ENCODE measurements at regions not wholly inside any gene's neighbourhood (a gene's known extent, or its start where the extent isn't known, plus 50 kb on each side); places are given as distances from the start of the nearest gene placed in this dataset.
"Not testable (repeated sequence)": the region's sequence is repeated elsewhere in the genome, so short reads cannot be mapped to it uniquely, and the experiment has no call there.

- DNase-seq (ENCODE audit: low read depth, low spot score) = no peak
- TF ChIP-seq, protein P1, sequence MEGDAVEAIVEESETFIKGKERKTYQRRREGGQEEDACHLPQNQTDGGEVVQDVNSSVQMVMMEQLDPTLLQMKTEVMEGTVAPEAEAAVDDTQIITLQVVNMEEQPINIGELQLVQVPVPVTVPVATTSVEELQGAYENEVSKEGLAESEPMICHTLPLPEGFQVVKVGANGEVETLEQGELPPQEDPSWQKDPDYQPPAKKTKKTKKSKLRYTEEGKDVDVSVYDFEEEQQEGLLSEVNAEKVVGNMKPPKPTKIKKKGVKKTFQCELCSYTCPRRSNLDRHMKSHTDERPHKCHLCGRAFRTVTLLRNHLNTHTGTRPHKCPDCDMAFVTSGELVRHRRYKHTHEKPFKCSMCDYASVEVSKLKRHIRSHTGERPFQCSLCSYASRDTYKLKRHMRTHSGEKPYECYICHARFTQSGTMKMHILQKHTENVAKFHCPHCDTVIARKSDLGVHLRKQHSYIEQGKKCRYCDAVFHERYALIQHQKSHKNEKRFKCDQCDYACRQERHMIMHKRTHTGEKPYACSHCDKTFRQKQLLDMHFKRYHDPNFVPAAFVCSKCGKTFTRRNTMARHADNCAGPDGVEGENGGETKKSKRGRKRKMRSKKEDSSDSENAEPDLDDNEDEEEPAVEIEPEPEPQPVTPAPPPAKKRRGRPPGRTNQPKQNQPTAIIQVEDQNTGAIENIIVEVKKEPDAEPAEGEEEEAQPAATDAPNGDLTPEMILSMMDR (IDR thresholded peaks at IDR 0.05; ENCODE audit: low read depth, low read length) = no peak
- in situ Hi-C loops (cut with HindIII; ENCODE audit: low sequenced_read_pairs) = no loop called here
Measured at GRCh38 chr6:14232889-14233288, 115.3 kb downstream of the CD83 start.

DNA sequence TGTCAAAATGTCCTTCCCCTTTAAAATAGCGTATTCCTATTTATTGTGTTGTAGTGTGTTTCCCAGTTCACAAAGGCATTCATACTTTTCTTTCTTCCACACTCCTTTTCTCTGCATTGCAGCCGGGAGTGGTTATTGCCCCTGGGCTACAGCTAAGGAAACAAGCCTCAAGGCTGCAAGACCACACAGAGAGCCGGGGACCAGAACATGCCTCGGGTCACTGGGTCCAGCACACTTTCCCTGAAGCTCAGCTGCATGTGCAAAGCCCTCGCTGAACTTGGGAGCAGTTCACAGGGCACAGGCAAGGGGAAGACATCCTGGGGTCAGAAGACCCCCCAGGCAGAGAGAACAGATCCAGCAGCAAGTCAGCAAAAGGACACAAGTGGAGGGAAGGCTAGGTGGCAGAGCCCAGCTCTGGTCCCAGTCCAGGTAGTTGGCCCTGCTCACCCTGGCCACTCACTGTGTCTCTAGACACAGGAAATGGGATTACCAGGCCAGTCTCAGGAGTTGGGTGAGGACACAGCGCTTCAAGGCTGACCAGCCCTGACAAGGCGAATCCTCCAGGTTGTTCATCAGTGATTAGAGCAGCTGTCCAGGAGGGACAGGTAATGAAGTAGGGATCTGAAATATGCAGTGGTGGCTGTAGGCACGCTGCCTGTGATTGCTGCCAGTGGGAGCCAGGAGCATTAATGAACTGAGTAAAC is 118.2 kb downstream of the CD83 start:
- H3K4me3 ChIP-seq (ENCODE audit: low read depth, low read length) = no peak overlapping the region
- no peak for DNase-seq (ENCODE audit: low read depth, low spot score)
- in situ Hi-C loops (cut with HindIII; ENCODE audit: low sequenced_read_pairs) = no loop called here
- TF ChIP-seq, protein P1 (IDR thresholded peaks at IDR 0.05; ENCODE audit: low read depth, low read length) = no peak

More at GRCh38 chr6:14232889-14233288, 115.3 kb downstream of the CD83 start:
- no peak overlapping the region for H3K4me3 ChIP-seq (ENCODE audit: low read depth, low read length)

GRCh38 chr6:14239097-14239496 is 121.5 kb downstream of the CD83 start:
- TF ChIP-seq, protein P1 (IDR thresholded peaks at IDR 0.05; ENCODE audit: low read depth, low read length) = no peak
- no peak overlapping the region for H3K4me3 ChIP-seq (ENCODE audit: low read depth, low read length)
- in situ Hi-C loops (cut with HindIII; ENCODE audit: low sequenced_read_pairs) = no loop called here
- DNase-seq (ENCODE audit: low read depth, low spot score) = no peak

DNA sequence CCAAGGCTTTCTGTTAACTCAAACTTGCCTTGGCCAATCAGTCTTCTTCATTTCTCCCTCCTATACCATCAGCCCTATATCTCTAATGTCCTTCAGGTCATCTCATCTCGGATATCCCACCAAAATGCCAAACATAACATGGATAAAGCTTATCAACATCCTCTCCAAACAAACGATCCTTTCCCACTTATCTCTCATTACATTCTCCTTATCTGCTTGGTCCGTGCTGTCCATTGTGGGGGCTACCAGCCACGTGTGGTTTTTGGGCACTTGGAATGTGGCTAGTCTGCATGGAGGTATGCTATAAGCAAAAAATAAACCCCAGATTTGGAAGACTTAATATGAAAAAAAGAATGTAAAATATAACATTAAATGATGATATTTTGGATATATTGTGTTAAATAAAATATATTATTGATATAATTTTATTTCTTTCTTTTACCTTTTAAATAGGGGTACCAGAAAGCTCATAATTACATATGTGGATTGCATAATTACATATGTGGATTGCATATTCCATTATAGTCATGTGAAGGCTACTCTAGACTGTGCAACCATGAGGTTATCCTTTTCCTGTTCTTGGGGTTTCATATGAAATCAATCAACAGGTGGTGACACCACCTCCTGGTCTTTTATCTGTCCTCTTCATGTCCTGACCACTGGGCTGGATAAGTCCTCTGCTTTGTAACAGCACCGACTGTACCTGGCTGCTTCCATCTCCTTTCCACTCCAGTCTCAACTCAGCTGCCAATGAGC is 123.0 kb downstream of the CD83 start:
- no peak for DNase-seq (ENCODE audit: low read depth, low spot score)
- H3K4me3 ChIP-seq (ENCODE audit: low read depth, low read length) = no peak overlapping the region
- in situ Hi-C loops (cut with HindIII; ENCODE audit: low sequenced_read_pairs) = no loop called here
- TF ChIP-seq, protein P1 (IDR thresholded peaks at IDR 0.05; ENCODE audit: low read depth, low read length) = no peak

- in situ Hi-C loops (cut with HindIII; ENCODE audit: low sequenced_read_pairs) = no loop called here
- no peak overlapping the region for H3K4me3 ChIP-seq (ENCODE audit: low read depth, low read length)
- no peak for DNase-seq (ENCODE audit: low read depth, low spot score)
- TF ChIP-seq, protein P1 (IDR thresholded peaks at IDR 0.05; ENCODE audit: low read depth, low read length) = no peak
Measured at GRCh38 chr6:14241255-14242070, 123.9 kb downstream of the CD83 start.

- DNase-seq (ENCODE audit: low read depth, low spot score); in situ Hi-C loops (cut with HindIII; ENCODE audit: low sequenced_read_pairs); H3K4me3 ChIP-seq (ENCODE audit: low read depth, low read length): not testable (repeated sequence)
Measured at GRCh38 chr6:14242912-14243311, 125.3 kb downstream of the CD83 start.

Measured in astrocyte of the spinal cord (primary cell).